ENCODE measurements at regions not wholly inside any gene's neighbourhood (a gene's known extent, or its start where the extent isn't known, plus 50 kb on each side); places are given as distances from the start of the nearest gene placed in this dataset.
"Not testable (repeated sequence)": the region's sequence is repeated elsewhere in the genome, so short reads cannot be mapped to it uniquely, and the experiment has no call there.

DNA sequence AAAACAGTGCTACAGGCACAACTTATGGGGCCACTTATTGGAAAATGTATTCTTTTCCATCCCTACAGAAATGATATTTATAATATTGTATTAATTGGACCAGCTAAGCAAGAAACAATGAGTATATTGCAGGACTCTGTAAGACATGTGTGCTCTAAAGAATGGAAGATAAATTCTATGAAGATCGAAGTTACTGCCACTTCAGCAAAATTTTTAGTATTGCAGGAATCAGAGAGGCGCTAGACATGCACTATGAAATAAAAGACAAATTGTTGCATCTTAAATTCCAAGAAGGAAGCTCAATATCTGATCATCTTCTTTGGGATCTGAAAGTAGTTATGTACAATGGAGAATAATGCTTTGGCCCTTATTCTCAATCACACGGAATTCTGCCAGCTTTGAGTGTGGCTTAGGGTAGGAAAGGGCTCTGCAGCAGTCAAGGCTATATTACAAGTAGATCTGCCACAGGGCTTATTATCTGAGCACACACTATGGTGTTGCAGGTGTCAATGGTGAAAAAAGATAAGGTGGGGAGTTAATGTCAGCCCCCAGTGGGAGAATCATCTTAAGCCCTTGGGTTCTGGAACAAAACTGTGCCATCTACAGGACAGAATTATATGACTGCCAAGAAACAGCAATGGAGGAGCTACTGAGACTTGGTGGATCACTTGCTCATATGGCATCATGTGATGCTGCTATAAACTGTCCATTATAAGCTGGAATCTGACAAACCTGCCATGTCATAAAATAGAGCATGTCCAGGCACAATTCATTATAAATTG, 334.0 kb upstream of the NDST3 start:
- CTCF ChIA-PET: no interaction called here
- Mint-ChIP-seq H3K27me3 (no peaks in the 10 kb centered on the region), H3K4me1 (no peaks in the 10 kb centered on the region)

DNA sequence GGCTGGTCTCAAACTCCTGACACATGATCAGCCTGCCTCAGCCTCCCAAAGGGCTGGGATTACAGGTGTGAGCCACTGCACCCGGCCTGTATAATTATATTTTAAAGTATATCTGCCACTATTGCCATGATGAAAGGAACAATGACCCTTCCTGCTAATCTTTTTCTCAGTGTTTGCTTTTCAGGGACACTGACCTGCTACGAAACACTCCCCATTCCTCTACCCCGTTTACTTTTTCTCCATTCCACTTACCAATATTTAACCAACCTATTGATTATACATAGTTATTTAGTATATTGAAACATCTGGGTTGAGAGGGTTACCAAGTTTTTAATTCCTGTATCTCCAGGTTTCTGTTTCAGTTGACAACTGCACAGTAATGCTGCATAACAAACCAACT, 331.9 kb upstream of the NDST3 start:
- Mint-ChIP-seq H3K27ac (no peak overlapping the region), H3K9me3 (no peaks in the 10 kb centered on the region), H3K27me3 (no peaks in the 10 kb centered on the region), H3K4me3 (no peak overlapping the region), H3K4me1 (no peaks in the 10 kb centered on the region), H3K36me3 (ENCODE audit: low read depth) (no peaks in the 10 kb centered on the region)
- CTCF ChIA-PET: no interaction called here
- no peak for DNase-seq
- POLR2A ChIA-PET: no interaction called here

More for the DNA sequence above, 334.0 kb upstream of the NDST3 start:
- H3K9me3 Mint-ChIP-seq: no peaks in the 10 kb centered on the region
- no peak overlapping the region for H3K4me3 Mint-ChIP-seq
- DNase-seq: no peak
- POLR2A ChIA-PET: no interaction called here
- H3K36me3 Mint-ChIP-seq (ENCODE audit: low read depth): no peaks in the 10 kb centered on the region
- H3K27ac Mint-ChIP-seq: no peak overlapping the region

GRCh38 chr4:117704721-117705120, 329.6 kb upstream of the NDST3 start:
- Mint-ChIP-seq H3K9me3 (peaks cover 3% of the 10 kb centered on the region), H3K4me1 (no peaks in the 10 kb centered on the region), H3K27me3 (no peaks in the 10 kb centered on the region), H3K27ac (no peak overlapping the region), H3K36me3 (ENCODE audit: low read depth) (no peaks in the 10 kb centered on the region), H3K4me3 (no peak overlapping the region)
- CTCF ChIA-PET: no interaction called here
- POLR2A ChIA-PET: no interaction called here
- DNase-seq: no peak

DNA sequence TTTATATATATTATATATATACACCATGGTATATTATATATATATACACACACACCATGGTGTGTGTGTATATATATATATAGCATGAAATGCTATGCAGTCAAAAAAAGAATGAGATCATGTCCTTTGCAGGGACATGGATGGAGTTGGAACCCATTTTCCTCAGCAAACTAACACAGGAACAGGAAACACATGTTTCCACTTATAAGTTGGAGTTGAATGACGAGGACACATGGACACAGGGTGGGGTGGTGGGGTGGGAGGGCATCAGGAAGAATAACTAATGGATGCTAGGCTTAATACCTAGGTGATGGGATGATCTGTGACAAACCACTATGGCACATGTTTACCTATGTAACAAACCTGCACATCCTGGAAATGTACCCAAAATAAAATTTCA, 293.6 kb upstream of the NDST3 start:
- Mint-ChIP-seq H3K4me1 (no peaks in the 10 kb centered on the region), H3K4me3 (no peak overlapping the region), H3K36me3 (ENCODE audit: low read depth) (no peaks in the 10 kb centered on the region), H3K9me3 (no peaks in the 10 kb centered on the region), H3K27me3 (no peaks in the 10 kb centered on the region), H3K27ac (no peak overlapping the region)
- POLR2A ChIA-PET: no interaction called here
- DNase-seq: no peak
- CTCF ChIA-PET: no interaction called here

DNA sequence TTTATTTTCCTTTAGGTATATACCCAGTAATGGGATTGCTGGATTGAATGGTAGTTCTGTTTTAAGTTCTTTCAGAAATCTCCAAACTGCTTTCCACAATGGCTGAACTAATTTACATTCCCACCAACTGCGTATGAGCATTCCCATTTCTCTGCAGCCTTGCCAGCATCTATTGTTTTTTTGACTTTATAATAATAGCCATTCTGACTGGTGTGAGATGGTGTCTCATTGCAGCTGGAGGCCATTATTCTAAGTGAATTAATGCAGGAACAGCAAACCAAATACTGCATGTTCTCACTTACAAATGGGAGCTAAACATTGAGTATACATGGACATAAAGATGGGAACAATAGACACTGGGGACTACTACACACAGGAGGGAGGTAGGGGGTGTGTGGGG, 288.9 kb upstream of the NDST3 start:
- POLR2A ChIA-PET; H3K27ac Mint-ChIP-seq; H3K4me3 Mint-ChIP-seq; CTCF ChIA-PET; H3K4me1 Mint-ChIP-seq; DNase-seq; H3K36me3 Mint-ChIP-seq (ENCODE audit: low read depth); H3K9me3 Mint-ChIP-seq; H3K27me3 Mint-ChIP-seq: not testable (repeated sequence)

DNA sequence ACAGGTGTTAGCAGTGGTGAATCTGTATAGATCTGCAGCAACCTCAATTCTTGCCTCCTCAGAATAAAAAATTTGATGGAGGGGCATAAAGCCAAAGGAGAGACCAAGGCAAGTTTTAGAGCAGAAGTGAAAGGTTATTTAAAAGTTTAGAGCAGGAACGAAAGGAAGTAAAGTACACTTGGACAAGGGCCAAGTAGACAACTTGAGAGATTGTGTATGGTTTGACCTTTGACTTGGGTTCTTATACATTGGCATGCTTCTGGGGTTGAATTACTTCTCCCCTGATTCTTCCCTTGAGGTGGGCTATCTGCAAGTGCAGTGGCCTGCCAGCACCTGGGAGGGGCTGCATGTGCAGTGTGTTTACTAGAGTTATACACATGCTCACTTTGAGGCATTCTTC, 278.8 kb upstream of the NDST3 start:
- Mint-ChIP-seq H3K9me3 (peaks cover 6% of the 10 kb centered on the region), H3K4me3 (no peak overlapping the region), H3K27ac (no peak overlapping the region), H3K36me3 (ENCODE audit: low read depth) (no peaks in the 10 kb centered on the region), H3K27me3 (no peaks in the 10 kb centered on the region), H3K4me1 (no peaks in the 10 kb centered on the region)
- CTCF ChIA-PET: no interaction called here
- POLR2A ChIA-PET: no interaction called here
- no peak for DNase-seq

- CTCF ChIA-PET: interaction anchor here (0.6 kb wide), 1 partner anchor 242 kb away, joined by 4 read pairs; no protein-coding TSS in a partner anchor
- no peaks in the 10 kb centered on the region for H3K4me1 Mint-ChIP-seq
- no peaks in the 10 kb centered on the region for H3K9me3 Mint-ChIP-seq
- H3K36me3 Mint-ChIP-seq (ENCODE audit: low read depth): no peaks in the 10 kb centered on the region
- no peak for DNase-seq
- H3K4me3 Mint-ChIP-seq: no peak overlapping the region
- POLR2A ChIA-PET: no interaction called here
- H3K27me3 Mint-ChIP-seq: no peaks in the 10 kb centered on the region
- no peak overlapping the region for H3K27ac Mint-ChIP-seq
These were observed 265.7 kb upstream of the NDST3 start for GRCh38 chr4:117768610-117769009.

- Mint-ChIP-seq H3K4me3 (no peak overlapping the region), H3K4me1 (no peaks in the 10 kb centered on the region), H3K9me3 (no peaks in the 10 kb centered on the region), H3K27ac (no peak overlapping the region), H3K27me3 (no peaks in the 10 kb centered on the region), H3K36me3 (ENCODE audit: low read depth) (no peaks in the 10 kb centered on the region)
- DNase-seq: no peak
- POLR2A ChIA-PET: no interaction called here
- CTCF ChIA-PET: no interaction called here
These were observed 263.8 kb upstream of the NDST3 start for GRCh38 chr4:117770269-117771102.

GRCh38 chr4:117771647-117772337, 262.5 kb upstream of the NDST3 start:
- H3K9me3 Mint-ChIP-seq: no peaks in the 10 kb centered on the region
- no peak overlapping the region for H3K27ac Mint-ChIP-seq
- H3K4me1 Mint-ChIP-seq: no peaks in the 10 kb centered on the region
- ChIA-PET POLR2A (no interaction called here), CTCF (no interaction called here)
- DNase-seq: no peak
- H3K27me3 Mint-ChIP-seq: no peaks in the 10 kb centered on the region
- no peaks in the 10 kb centered on the region for H3K36me3 Mint-ChIP-seq (ENCODE audit: low read depth)
- H3K4me3 Mint-ChIP-seq: no peak overlapping the region

- Mint-ChIP-seq H3K27me3 (no peaks in the 10 kb centered on the region), H3K4me3 (no peak overlapping the region), H3K27ac (no peak overlapping the region), H3K9me3 (no peaks in the 10 kb centered on the region), H3K4me1 (no peaks in the 10 kb centered on the region), H3K36me3 (ENCODE audit: low read depth) (no peaks in the 10 kb centered on the region)
- ChIA-PET POLR2A (no interaction called here), CTCF (interaction anchor here (0.7 kb wide), 1 partner anchor 715 kb away, joined by 3 read pairs; no protein-coding TSS in a partner anchor)
- no peak for DNase-seq
These were observed 261.0 kb upstream of the NDST3 start for GRCh38 chr4:117773064-117773936.

- no peak for DNase-seq
- H3K27ac Mint-ChIP-seq: no peak overlapping the region
- no peaks in the 10 kb centered on the region for H3K36me3 Mint-ChIP-seq (ENCODE audit: low read depth)
- no peaks in the 10 kb centered on the region for H3K9me3 Mint-ChIP-seq
- H3K4me3 Mint-ChIP-seq: no peak overlapping the region
- H3K27me3 Mint-ChIP-seq: no peaks in the 10 kb centered on the region
- ChIA-PET CTCF (no interaction called here), POLR2A (no interaction called here)
- no peaks in the 10 kb centered on the region for H3K4me1 Mint-ChIP-seq
These were observed 256.6 kb upstream of the NDST3 start for GRCh38 chr4:117777721-117778120.

GRCh38 chr4:117783716-117784115, 250.6 kb upstream of the NDST3 start:
- CTCF ChIA-PET: no interaction called here
- Mint-ChIP-seq H3K27ac (no peak overlapping the region), H3K27me3 (no peaks in the 10 kb centered on the region), H3K4me1 (no peaks in the 10 kb centered on the region), H3K4me3 (no peak overlapping the region), H3K9me3 (no peaks in the 10 kb centered on the region), H3K36me3 (ENCODE audit: low read depth) (no peaks in the 10 kb centered on the region)
- DNase-seq: no peak
- POLR2A ChIA-PET: no interaction called here

- no peaks in the 10 kb centered on the region for H3K27me3 Mint-ChIP-seq
- POLR2A ChIA-PET: no interaction called here
- H3K4me3 Mint-ChIP-seq: no peak overlapping the region
- no peaks in the 10 kb centered on the region for H3K9me3 Mint-ChIP-seq
- H3K27ac Mint-ChIP-seq: no peak overlapping the region
- no peak for DNase-seq
- H3K4me1 Mint-ChIP-seq: no peaks in the 10 kb centered on the region
- CTCF ChIA-PET: no interaction called here
- no peaks in the 10 kb centered on the region for H3K36me3 Mint-ChIP-seq (ENCODE audit: low read depth)
These were observed 250.0 kb upstream of the NDST3 start for GRCh38 chr4:117784266-117784665.
